Spinal cord (tissue), 9 donors: ENCODE measurements at regions not wholly inside any gene's neighbourhood (a gene's known extent, or its start where the extent isn't known, plus 50 kb on each side); places are given as distances from the start of the nearest gene placed in this dataset.
A peak's percentile ranks its signal among the peaks of the same experiment; 100 is the strongest.

Source experiments
- DNase-seq, 6 donors: peaks; one replicate each; pipeline versions ENCODE4 v3.0.0 to v3.0.0-alpha.2; 2013 to 2015; ENCODE audit warnings: low spot score in 6 of 6, low read depth in 4 of 6
- H3K27ac ChIP-seq: one replicate; pipeline ENCODE4 v1.5.1; 2013; ENCODE audit warnings: low read depth, low read length, control low read depth
- H3K27me3 ChIP-seq: one replicate; pipeline ENCODE4 v1.6.1; 2013; ENCODE audit warnings: low read length; ENCODE audit not compliant: control insufficient read depth, insufficient read depth
- H3K36me3 ChIP-seq: one replicate; pipeline ENCODE4 v1.6.1; 2013; ENCODE audit warnings: low read length; ENCODE audit not compliant: control insufficient read depth, insufficient read depth
- H3K4me1 ChIP-seq: one replicate; pipeline ENCODE4 v1.6.1; 2013; ENCODE audit warnings: low read length; ENCODE audit not compliant: control insufficient read depth, insufficient read depth
- H3K4me3 ChIP-seq: one replicate; pipeline ENCODE4 v1.5.1; 2013; ENCODE audit warnings: low read depth, low read length, control low read depth
- H3K9me3 ChIP-seq: one replicate; pipeline ENCODE4 v1.6.1; 2013; ENCODE audit warnings: low read length; ENCODE audit not compliant: control insufficient read depth, insufficient read depth
- WGBS: methylation state at CpG from one replicate; pipeline ENCODE4 v1.1.5; 2013; ENCODE audit warnings: missing lambda C conversion rate; ENCODE audit not compliant: insufficient coverage; 5-methylcytosine and 5-hydroxymethylcytosine counted together
- donor health status: healthy.

DNA sequence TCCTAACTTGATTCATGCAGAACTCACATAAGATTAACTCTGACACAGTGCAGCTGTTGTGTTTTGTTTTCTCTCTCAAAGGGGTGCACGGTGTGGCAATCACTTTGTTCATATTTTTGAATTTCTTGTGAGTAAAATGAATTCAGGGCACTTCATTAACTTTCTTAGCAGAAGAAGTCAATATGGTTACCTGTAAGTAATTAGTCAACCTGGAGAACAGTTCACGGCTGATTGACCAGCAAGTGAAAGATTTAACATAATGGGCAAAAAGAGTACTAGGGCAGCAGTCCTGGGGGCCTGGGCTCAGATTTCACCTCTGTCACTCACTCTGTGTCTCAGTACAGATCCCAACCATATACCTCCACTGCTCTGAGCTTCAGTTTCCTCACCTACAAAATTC lies 102.4 kb upstream of the SPTLC3 start:
- no CpG with 5 or more reads among the region's 2 CpGs for WGBS
- H3K27me3 ChIP-seq, result no peaks in the 10 kb centered on the region
- no peaks in the 10 kb centered on the region for H3K4me1 ChIP-seq
- no peak for DNase-seq
- H3K27ac ChIP-seq, result no peak overlapping the region
- no peaks in the 10 kb centered on the region for H3K36me3 ChIP-seq
- H3K9me3 ChIP-seq, result no peaks in the 10 kb centered on the region
- no peak overlapping the region for H3K4me3 ChIP-seq

DNA sequence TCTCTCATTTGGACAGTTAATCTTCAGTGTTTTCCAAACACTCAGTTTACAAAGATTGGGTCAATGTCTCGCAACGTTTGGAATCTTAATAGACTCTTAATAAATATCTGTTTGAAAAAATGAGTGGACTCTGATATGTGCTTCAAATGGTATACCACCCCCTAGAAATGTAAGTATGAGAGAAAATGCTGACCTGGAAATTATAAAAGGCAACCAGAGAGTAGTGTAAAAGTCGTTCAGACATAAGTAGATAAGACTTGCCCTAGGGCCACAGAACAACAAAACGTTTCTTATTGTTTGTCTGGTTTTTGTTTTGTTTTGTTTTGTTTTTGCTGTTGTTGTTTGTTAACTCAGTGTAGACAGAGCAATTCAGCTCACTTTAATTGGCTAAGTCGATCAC lies 97.4 kb upstream of the SPTLC3 start:
- Histone ChIP-seq H3K4me1 (no peaks in the 10 kb centered on the region), H3K36me3 (no peaks in the 10 kb centered on the region), H3K4me3 (no peak overlapping the region), H3K27me3 (no peaks in the 10 kb centered on the region), H3K27ac (no peak overlapping the region), H3K9me3 (no peaks in the 10 kb centered on the region)
- no peak for DNase-seq
- 73% methylated on average over 2 of the region's 5 CpGs for WGBS

DNA sequence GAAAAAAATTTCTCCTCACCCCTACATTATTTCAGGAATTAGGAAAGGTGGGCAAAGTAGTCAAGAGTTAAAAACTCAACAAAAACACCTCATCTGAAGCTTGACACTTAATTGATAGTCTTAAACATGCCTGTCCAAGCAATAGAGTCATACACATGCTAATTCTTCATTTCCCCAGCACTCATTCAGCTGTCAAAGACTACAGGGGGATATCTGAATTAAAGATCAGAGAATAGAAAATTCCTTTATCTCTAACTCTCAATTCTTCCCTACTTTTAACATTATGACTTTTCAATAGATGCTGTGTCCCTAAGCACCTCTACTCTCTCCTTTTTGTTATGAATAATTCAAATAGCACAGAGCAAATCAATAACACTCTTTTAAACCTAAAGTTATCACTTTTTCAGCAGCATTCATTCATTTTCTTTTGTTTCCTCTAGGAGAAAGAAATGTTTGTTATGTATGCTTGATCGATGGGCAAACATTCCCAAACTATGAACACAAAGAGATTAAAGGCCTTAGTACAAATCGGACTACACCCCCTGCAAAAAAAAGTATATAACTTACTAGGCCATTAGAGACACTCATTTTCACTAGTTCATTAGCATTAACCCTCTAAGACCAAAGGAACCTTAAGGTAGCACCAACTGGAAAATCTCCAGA lies 94.9 kb upstream of the SPTLC3 start:
- Histone ChIP-seq H3K9me3 (no peaks in the 10 kb centered on the region), H3K36me3 (no peaks in the 10 kb centered on the region), H3K27me3 (no peaks in the 10 kb centered on the region), H3K4me3 (no peak overlapping the region), H3K4me1 (no peaks in the 10 kb centered on the region), H3K27ac (no peak overlapping the region)
- no CpG with 5 or more reads among the region's 2 CpGs for WGBS
- no peak for DNase-seq

- H3K27me3 ChIP-seq, result no peaks in the 10 kb centered on the region
- H3K27ac ChIP-seq, result no peak overlapping the region
- no peaks in the 10 kb centered on the region for H3K36me3 ChIP-seq
- DNase-seq, result no peak
- 77% methylated on average over 3 of the region's 4 CpGs for WGBS
- no peaks in the 10 kb centered on the region for H3K4me1 ChIP-seq
- no peak overlapping the region for H3K4me3 ChIP-seq
- no peaks in the 10 kb centered on the region for H3K9me3 ChIP-seq
These were observed 94.0 kb upstream of the SPTLC3 start for GRCh38 chr20:12914804-12915203.

DNA sequence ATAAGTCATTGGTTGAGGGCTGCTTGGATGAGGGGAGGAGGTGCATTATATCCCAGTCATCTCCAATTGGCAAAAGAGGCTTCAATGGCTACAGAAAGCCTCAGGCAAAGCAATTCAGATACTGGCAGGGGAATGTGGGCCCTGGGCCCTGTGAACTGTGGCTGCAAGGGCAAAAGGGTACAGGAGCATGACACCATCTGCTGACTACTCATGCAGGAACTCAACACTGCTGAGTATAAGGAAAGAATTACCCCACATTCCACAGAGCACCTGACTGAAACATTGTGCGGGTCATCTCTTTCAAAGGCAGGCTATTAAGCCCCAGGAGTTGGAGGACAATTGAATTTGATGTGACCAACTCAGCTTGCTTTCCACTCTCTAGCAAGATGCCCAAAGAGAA lies 92.1 kb upstream of the SPTLC3 start:
- H3K36me3 ChIP-seq, result no peaks in the 10 kb centered on the region
- no peak for DNase-seq
- no peak overlapping the region for H3K27ac ChIP-seq
- H3K27me3 ChIP-seq, result no peaks in the 10 kb centered on the region
- H3K9me3 ChIP-seq, result no peaks in the 10 kb centered on the region
- H3K4me3 ChIP-seq, result no peak overlapping the region
- H3K4me1 ChIP-seq, result no peaks in the 10 kb centered on the region
- WGBS, result 50% methylated on average over 1 of the region's 1 CpG

DNA sequence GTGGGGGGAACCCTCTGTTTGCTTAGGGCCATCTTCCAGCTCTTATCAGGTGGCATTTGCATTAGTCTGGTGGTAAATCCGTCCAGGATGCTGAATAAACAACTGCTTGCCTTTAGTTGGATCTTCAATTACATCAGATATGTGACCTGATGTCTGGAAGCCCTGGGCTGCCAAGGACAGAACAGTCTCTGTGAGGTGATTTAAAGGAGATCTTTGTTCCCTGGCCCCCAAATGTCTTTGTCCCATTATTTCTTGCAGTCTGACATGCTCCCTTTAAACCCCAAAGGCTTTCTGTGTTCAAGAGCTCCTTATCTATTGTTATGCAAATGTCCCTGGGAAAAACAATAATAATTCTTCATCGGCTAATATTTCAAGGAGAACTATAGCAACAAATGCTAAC lies 84.6 kb upstream of the SPTLC3 start:
- no CpG with 5 or more reads among the region's 2 CpGs for WGBS
- Histone ChIP-seq H3K36me3 (no peaks in the 10 kb centered on the region), H3K4me1 (peaks cover 7% of the 10 kb centered on the region), H3K27me3 (no peaks in the 10 kb centered on the region), H3K27ac (no peak overlapping the region), H3K4me3 (no peak overlapping the region), H3K9me3 (no peaks in the 10 kb centered on the region)
- peak in 2 of 6 donors; percentile 10 to 50 for DNase-seq

DNA sequence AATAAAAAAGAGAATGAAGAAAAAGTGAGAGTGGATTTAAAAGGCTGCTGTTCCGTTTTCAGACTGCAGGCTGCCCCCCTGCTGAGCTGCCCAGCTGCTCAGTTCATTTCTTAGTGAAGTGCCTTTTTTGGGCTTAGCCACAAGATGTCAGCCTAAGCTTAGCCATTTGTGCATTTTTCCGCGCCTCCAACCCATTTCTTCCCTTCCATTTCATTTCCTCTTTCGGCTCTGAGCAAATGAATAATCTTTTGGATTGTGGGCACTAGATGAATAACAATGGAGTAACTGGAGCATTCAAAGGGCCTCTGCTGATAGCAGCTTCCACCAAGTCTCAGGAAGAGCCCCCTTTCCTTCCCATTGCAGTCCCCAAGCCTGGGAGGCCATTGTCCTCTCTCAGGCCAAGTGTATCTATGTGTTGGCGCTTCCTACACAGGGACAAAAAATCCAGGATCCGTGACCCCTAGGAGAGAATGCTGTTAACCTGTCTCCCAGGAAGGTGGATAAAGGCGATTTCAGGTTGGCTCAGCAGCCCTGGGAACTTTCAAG lies 83.5 kb upstream of the SPTLC3 start:
- 55% methylated on average over 3 of the region's 7 CpGs for WGBS
- Histone ChIP-seq H3K27me3 (no peaks in the 10 kb centered on the region), H3K36me3 (no peaks in the 10 kb centered on the region)

DNA sequence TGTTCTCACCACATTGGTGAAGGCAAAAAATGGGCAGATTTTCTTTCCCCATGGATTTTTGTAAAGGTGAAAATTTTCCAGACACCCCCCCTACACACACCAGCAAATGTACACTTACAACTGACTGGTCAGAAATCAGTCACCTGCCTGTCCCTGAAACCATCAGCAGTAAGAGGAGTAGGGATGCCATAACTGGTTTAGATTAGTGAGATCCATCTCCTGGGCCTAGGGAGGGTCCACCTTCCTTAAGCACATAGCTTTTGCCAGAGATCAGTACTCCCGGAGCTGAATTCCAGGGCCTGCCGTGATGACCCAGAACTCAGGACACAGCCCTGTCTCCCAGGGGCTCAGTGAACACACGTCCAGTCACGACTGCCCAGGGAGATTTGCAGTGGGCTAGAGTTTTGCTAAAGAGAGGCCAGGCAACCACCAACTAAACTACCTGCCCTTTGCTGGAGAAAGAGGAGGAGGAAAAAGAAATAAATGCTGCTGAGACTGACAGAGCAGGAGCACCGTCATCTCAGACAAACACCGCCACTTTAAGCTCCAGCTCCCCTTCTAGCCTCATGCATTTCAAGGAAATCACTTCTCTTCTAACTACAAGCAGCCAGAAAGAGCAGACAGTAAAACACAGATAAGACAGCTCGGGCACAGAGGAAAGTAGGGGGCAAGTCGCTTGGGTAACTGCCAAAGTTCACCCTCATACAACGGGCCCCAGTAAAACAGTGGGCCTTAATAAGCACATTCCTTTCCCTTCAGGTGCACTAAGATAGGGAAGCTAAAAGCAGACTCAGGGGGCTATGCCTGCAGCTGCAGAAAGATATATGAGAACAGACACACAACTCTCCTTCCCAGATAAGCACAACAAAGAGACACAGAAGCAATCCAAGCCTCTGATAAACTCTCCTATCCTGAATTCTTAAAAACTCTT lies 82.6 kb upstream of the SPTLC3 start:
- H3K27me3 ChIP-seq, result no peaks in the 10 kb centered on the region
- 78% methylated on average over 2 of the region's 9 CpGs for WGBS
- H3K36me3 ChIP-seq, result no peaks in the 10 kb centered on the region
- no peak overlapping the region for H3K27ac ChIP-seq
- no peaks in the 10 kb centered on the region for H3K9me3 ChIP-seq
- no peak overlapping the region for H3K4me3 ChIP-seq
- DNase-seq, result peak in 1 of 6 donors; percentile 9
- H3K4me1 ChIP-seq, result peaks cover 7% of the 10 kb centered on the region

More for the DNA sequence above, 83.5 kb upstream of the SPTLC3 start:
- Histone ChIP-seq H3K9me3 (no peaks in the 10 kb centered on the region), H3K4me1 (peaks cover 7% of the 10 kb centered on the region), H3K4me3 (no peak overlapping the region), H3K27ac (no peak overlapping the region)
- peak; percentile 58 to 96 (median 70) for DNase-seq

DNA sequence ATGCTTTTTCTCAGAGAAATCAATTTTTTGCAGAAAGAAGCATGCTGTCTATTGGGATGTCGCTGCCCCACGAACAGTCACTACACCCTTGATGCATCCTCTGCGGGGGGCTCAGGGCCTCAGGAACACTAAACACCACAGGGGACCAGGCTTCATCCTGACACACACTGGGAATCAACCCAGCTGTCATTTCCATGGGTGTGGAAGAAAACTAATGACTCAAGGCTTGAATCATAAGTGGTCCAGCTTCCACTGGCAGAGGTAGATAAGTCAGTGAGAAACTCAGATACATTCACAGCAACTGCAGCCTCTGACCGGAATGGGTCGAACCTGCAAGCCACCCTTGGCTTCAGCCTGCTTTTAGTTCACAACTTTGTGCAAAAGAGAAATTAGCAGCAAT lies 81.3 kb upstream of the SPTLC3 start:
- Histone ChIP-seq H3K9me3 (no peaks in the 10 kb centered on the region), H3K4me3 (no peak overlapping the region), H3K4me1 (peaks cover 7% of the 10 kb centered on the region), H3K27me3 (no peaks in the 10 kb centered on the region), H3K27ac (no peak overlapping the region), H3K36me3 (no peaks in the 10 kb centered on the region)
- DNase-seq, result no peak
- 86% methylated on average over 1 of the region's 5 CpGs for WGBS
